WTC11 (cell line): ENCODE measurements at regions not wholly inside any gene's neighbourhood (a gene's known extent, or its start where the extent isn't known, plus 50 kb on each side); places are given as distances from the start of the nearest gene placed in this dataset.

ENCODE experiments used
- CREM ChIP-seq: sonication (generic); formaldehyde crosslinking; IDR thresholded peaks from 2 replicates; pipeline ENCODE4 v1.8.1; 2022; ENCODE audit warnings: mild to moderate bottlenecking, missing genetic modification reagents, moderate library complexity
- CTCF ChIP-seq: fragments of 200-600 bp; IDR thresholded peaks from 2 replicates; pipeline ENCODE4 v1.8.0; 2022; ENCODE audit warnings: antibody characterized with exemption
- HMGXB4 ChIP-seq: sonication (generic); formaldehyde crosslinking; IDR thresholded peaks from 2 replicates; pipeline ENCODE4 v1.8.1; 2023; ENCODE audit warnings: mild to moderate bottlenecking, moderate library complexity, missing genetic modification reagents
- TCF7 ChIP-seq: sonication (generic); formaldehyde crosslinking; IDR thresholded peaks from 2 replicates; pipeline ENCODE4 v1.8.0; 2022; ENCODE audit warnings: mild to moderate bottlenecking, low read depth, missing genetic modification reagents, moderate library complexity
- TEAD4 ChIP-seq: sonication (generic); formaldehyde crosslinking; IDR thresholded peaks from 2 replicates; pipeline ENCODE4 v1.8.0; 2022; ENCODE audit warnings: mild to moderate bottlenecking, missing genetic modification reagents
- USF2 ChIP-seq: sonication (generic); formaldehyde crosslinking; IDR thresholded peaks from 2 replicates; pipeline ENCODE4 v1.8.1; 2023; ENCODE audit warnings: mild to moderate bottlenecking, missing genetic modification reagents, moderate library complexity
- ZSCAN18 ChIP-seq: fragments of 250-450 bp; sonication (Bioruptor Pico); IDR thresholded peaks from 2 replicates; pipeline ENCODE4 v2.1.2; 2022; ENCODE audit warnings: mild to moderate bottlenecking, moderate library complexity

- TF ChIP-seq CTCF (no peak), HMGXB4 (CRISPR knock-in tag) (no peak), TEAD4 (CRISPR knock-in tag) (no peak), USF2 (no peak), ZSCAN18 (CRISPR knock-in tag) (no peak), TCF7 (CRISPR knock-in tag) (no peak), CREM (CRISPR knock-in tag) (no peak)
These were observed 99.4 kb upstream of the SLC45A1 start for GRCh38 chr1:8218351-8219092.
